Skeletal muscle tissue (tissue), 3 donors: ENCODE measurements at regions not wholly inside any gene's neighbourhood (a gene's known extent, or its start where the extent isn't known, plus 50 kb on each side); places are given as distances from the start of the nearest gene placed in this dataset.

Experiments used
- H3K27ac ChIP-seq: one replicate; pipeline ENCODE4 v1.7.0; 2013; ENCODE audit warnings: mild to moderate bottlenecking, low read depth, low read length, inconsistent platforms
- H3K27me3 ChIP-seq, 3 donors: one replicate each; pipeline ENCODE4 v1.7.0; 2013; ENCODE audit warnings: low read length in 3 of 3; ENCODE audit not compliant: control insufficient read depth in 3 of 3, insufficient read depth in 3 of 3
- H3K36me3 ChIP-seq, 3 donors: one replicate each; pipeline ENCODE4 v1.7.0; 2013; ENCODE audit warnings: low read length in 3 of 3; ENCODE audit not compliant: control insufficient read depth in 3 of 3, insufficient read depth in 3 of 3
- H3K4me1 ChIP-seq, 3 donors: one replicate each; pipeline ENCODE4 v1.7.0; 2013; ENCODE audit warnings: low read length in 3 of 3, mild to moderate bottlenecking in 3 of 3; ENCODE audit not compliant: control insufficient read depth in 3 of 3, insufficient read depth in 3 of 3
- H3K4me3 ChIP-seq, 3 donors: one replicate each; pipeline ENCODE4 v1.7.0; 2013; ENCODE audit warnings: low read length in 3 of 3
- H3K9ac ChIP-seq, 3 donors: one replicate each; pipeline ENCODE4 v1.7.0; 2013; ENCODE audit warnings: low read length in 3 of 3, mild to moderate bottlenecking in 3 of 3, moderate library complexity in 2 of 3, low read depth in 1 of 3
- H3K9me3 ChIP-seq, 3 donors: one replicate each; pipeline ENCODE4 v1.7.0; 2013; ENCODE audit warnings: low read length in 3 of 3; ENCODE audit not compliant: control insufficient read depth in 3 of 3
- donor health status: Osteomylitis.

- Histone ChIP-seq H3K4me3 (no peak overlapping the region), H3K36me3 (no peaks in the 10 kb centered on the region), H3K27me3 (no peaks in the 10 kb centered on the region), H3K9me3 (peaks cover 0 to 4% (median 0%) of the 10 kb centered on the region in 3 donors), H3K27ac (no peak overlapping the region), H3K9ac (no peak overlapping the region), H3K4me1 (no peaks in the 10 kb centered on the region)
Measured at GRCh38 chrX:8310409-8310808, 139.3 kb upstream of the VCX2 start.

GRCh38 chrX:8313844-8314243, 142.8 kb upstream of the VCX2 start:
- Histone ChIP-seq H3K27ac (no peak overlapping the region), H3K36me3 (no peaks in the 10 kb centered on the region), H3K9ac (no peak overlapping the region), H3K9me3 (no peaks in the 10 kb centered on the region), H3K4me1 (no peaks in the 10 kb centered on the region), H3K27me3 (no peaks in the 10 kb centered on the region), H3K4me3 (no peak overlapping the region)

GRCh38 chrX:8314881-8315280, 143.8 kb upstream of the VCX2 start:
- Histone ChIP-seq H3K27me3 (no peaks in the 10 kb centered on the region), H3K9ac (no peak overlapping the region), H3K36me3 (no peaks in the 10 kb centered on the region), H3K4me3 (no peak overlapping the region), H3K9me3 (no peaks in the 10 kb centered on the region), H3K27ac (no peak overlapping the region), H3K4me1 (no peaks in the 10 kb centered on the region)

- Histone ChIP-seq H3K4me3 (no peak overlapping the region), H3K27me3 (no peaks in the 10 kb centered on the region), H3K36me3 (no peaks in the 10 kb centered on the region), H3K9me3 (peaks cover 0 to 4% (median 0%) of the 10 kb centered on the region in 3 donors), H3K27ac (no peak overlapping the region), H3K9ac (no peak overlapping the region), H3K4me1 (no peaks in the 10 kb centered on the region)
Measured at GRCh38 chrX:8319359-8319758, 145.3 kb upstream of the VCX3B start.

GRCh38 chrX:8323356-8323755, 141.3 kb upstream of the VCX3B start:
- no peaks in the 10 kb centered on the region for H3K36me3 ChIP-seq
- no peak overlapping the region for H3K4me3 ChIP-seq
- H3K9me3 ChIP-seq: peaks cover 0 to 4% (median 0%) of the 10 kb centered on the region in 3 donors
- no peak overlapping the region for H3K9ac ChIP-seq
- no peaks in the 10 kb centered on the region for H3K27me3 ChIP-seq
- no peaks in the 10 kb centered on the region for H3K4me1 ChIP-seq
- H3K27ac ChIP-seq: no peak overlapping the region

- H3K36me3 ChIP-seq: no peaks in the 10 kb centered on the region
- no peak overlapping the region for H3K4me3 ChIP-seq
- no peaks in the 10 kb centered on the region for H3K27me3 ChIP-seq
- H3K4me1 ChIP-seq: no peaks in the 10 kb centered on the region
- H3K9me3 ChIP-seq: peaks cover 0 to 4% (median 0%) of the 10 kb centered on the region in 3 donors
- no peak overlapping the region for H3K9ac ChIP-seq
- H3K27ac ChIP-seq: no peak overlapping the region
Measured at GRCh38 chrX:8341814-8342590, 122.6 kb upstream of the VCX3B start.

GRCh38 chrX:8345473-8345872, 119.2 kb upstream of the VCX3B start:
- no peak overlapping the region for H3K4me3 ChIP-seq

GRCh38 chrX:8346060-8346459, 118.6 kb upstream of the VCX3B start:
- Histone ChIP-seq H3K4me1 (peaks cover 0 to 4% (median 0%) of the 10 kb centered on the region in 3 donors), H3K9ac (no peak overlapping the region), H3K27me3 (no peaks in the 10 kb centered on the region), H3K4me3 (no peak overlapping the region), H3K36me3 (no peaks in the 10 kb centered on the region), H3K9me3 (peaks cover 0 to 4% (median 0%) of the 10 kb centered on the region in 3 donors), H3K27ac (no peak overlapping the region)

More at GRCh38 chrX:8345473-8345872, 119.2 kb upstream of the VCX3B start:
- Histone ChIP-seq H3K4me1 (peaks cover 0 to 3% (median 0%) of the 10 kb centered on the region in 3 donors), H3K27ac (no peak overlapping the region), H3K9ac (no peak overlapping the region), H3K27me3 (no peaks in the 10 kb centered on the region), H3K9me3 (peaks cover 0 to 4% (median 0%) of the 10 kb centered on the region in 3 donors), H3K36me3 (no peaks in the 10 kb centered on the region)

- Histone ChIP-seq H3K27me3 (no peaks in the 10 kb centered on the region), H3K9ac (no peak overlapping the region), H3K27ac (no peak overlapping the region), H3K4me1 (peaks cover 0 to 7% (median 0%) of the 10 kb centered on the region in 3 donors), H3K9me3 (peaks cover 0 to 4% (median 0%) of the 10 kb centered on the region in 3 donors), H3K36me3 (no peaks in the 10 kb centered on the region), H3K4me3 (no peak overlapping the region)
Measured at GRCh38 chrX:8346892-8347291, 117.7 kb upstream of the VCX3B start.

- Histone ChIP-seq H3K36me3 (no peaks in the 10 kb centered on the region), H3K9me3 (peaks cover 0 to 4% (median 0%) of the 10 kb centered on the region in 3 donors), H3K9ac (no peak overlapping the region), H3K27ac (no peak overlapping the region), H3K4me1 (peaks cover 0 to 7% (median 0%) of the 10 kb centered on the region in 3 donors), H3K4me3 (no peak overlapping the region), H3K27me3 (no peaks in the 10 kb centered on the region)
Measured at GRCh38 chrX:8349816-8350544, 114.7 kb upstream of the VCX3B start.
